IPS-20b (cell line): ENCODE measurements at regions not wholly inside any gene's neighbourhood (a gene's known extent, or its start where the extent isn't known, plus 50 kb on each side); places are given as distances from the start of the nearest gene placed in this dataset.

Experiments used
- H3K27ac ChIP-seq: one replicate; pipeline ENCODE4 v1.5.1; 2013; ENCODE audit warnings: low read length
- H3K27me3 ChIP-seq: 2 replicates; pipeline ENCODE4 v1.6.1; 2013; ENCODE audit warnings: mild to moderate bottlenecking, low read length, inconsistent platforms; ENCODE audit not compliant: insufficient read depth
- H3K36me3 ChIP-seq: 2 replicates; pipeline ENCODE4 v1.6.1; 2013; ENCODE audit warnings: low read depth, mild to moderate bottlenecking, inconsistent platforms, low read length, moderate library complexity; ENCODE audit not compliant: insufficient read depth
- H3K4me1 ChIP-seq: 2 replicates; pipeline ENCODE4 v1.6.1; 2013; ENCODE audit warnings: mild to moderate bottlenecking, control low read depth, inconsistent platforms, low read length, moderate library complexity; ENCODE audit not compliant: insufficient read depth
- H3K4me3 ChIP-seq: 2 replicates; pipeline ENCODE4 v1.5.1; 2013; ENCODE audit warnings: mild to moderate bottlenecking, low read length, inconsistent platforms
- H3K9ac ChIP-seq: 2 replicates; pipeline ENCODE4 v1.6.1; 2013; ENCODE audit warnings: low read depth, mild to moderate bottlenecking, inconsistent platforms, low read length, moderate library complexity
- H3K9me3 ChIP-seq: 2 replicates; pipeline ENCODE4 v1.6.1; 2013; ENCODE audit warnings: mild to moderate bottlenecking, low read depth, low read length, inconsistent platforms; ENCODE audit not compliant: insufficient read depth

- Histone ChIP-seq H3K4me1 (no peaks in the 10 kb centered on the region), H3K9me3 (no peaks in the 10 kb centered on the region), H3K36me3 (no peaks in the 10 kb centered on the region), H3K27me3 (no peaks in the 10 kb centered on the region), H3K9ac (no peak overlapping the region), H3K27ac (no peak overlapping the region), H3K4me3 (no peak overlapping the region)
These were observed 167.2 kb downstream of the TRIB2 start for GRCh38 chr2:12883906-12884305.

DNA sequence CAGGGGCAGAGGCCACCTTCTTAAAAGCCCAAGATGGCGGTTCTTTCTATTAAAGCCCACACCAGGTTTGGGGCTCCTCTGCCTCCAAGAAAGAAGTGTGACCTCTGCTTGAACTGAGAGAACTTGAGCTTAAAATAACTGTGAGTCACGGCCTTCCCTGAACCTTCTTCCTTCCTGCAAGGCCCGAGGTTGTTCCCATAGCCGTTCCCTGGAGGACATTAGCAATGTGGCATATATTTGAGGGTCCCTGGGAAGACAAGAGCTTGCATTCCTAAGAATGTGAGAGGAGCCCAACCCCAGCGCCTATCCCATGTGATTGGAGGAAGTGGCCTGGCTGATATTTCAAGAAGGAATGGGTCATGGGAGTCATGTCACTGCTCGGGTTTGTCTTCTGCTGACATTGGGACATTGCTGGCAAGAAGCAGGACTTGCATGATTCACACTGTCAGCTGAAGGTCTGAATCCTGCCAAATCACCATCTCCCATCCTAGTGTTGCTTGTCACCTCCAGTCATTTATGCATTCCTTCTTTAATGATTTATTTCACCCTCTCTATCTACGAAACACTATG, 168.1 kb downstream of the TRIB2 start:
- H3K27ac ChIP-seq, result no peak overlapping the region
- H3K4me1 ChIP-seq, result no peaks in the 10 kb centered on the region
- no peak overlapping the region for H3K4me3 ChIP-seq
- H3K36me3 ChIP-seq, result no peaks in the 10 kb centered on the region
- no peak overlapping the region for H3K9ac ChIP-seq
- H3K27me3 ChIP-seq, result no peaks in the 10 kb centered on the region
- H3K9me3 ChIP-seq, result no peaks in the 10 kb centered on the region

- H3K9ac ChIP-seq, result no peak overlapping the region
These were observed 173.3 kb downstream of the TRIB2 start for GRCh38 chr2:12890066-12890465.

DNA sequence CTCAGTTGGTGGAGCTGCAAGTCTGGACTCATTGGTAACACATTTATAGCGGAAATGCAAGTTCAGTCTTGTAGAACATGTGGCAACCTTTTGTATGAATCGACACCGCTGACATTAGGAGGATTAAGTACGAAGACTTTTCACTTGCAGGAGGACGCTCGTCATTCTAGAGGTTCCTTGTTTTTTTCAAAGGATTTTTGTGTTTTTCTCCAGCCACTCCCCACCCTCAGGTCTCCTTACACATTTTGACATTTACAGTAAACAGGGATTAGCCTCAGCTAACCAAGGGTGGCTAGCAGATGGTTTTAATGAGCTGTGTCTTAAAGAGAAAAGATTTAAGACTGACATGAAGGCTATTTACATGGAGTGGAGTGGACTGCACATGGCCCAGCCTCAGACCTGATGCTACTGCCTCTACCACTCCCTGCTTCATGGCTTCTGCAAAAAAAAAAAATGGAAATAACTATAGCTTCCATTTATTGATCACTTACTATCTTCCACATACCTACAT, 173.8 kb downstream of the TRIB2 start:
- no peaks in the 10 kb centered on the region for H3K36me3 ChIP-seq
- no peak overlapping the region for H3K27ac ChIP-seq
- H3K9ac ChIP-seq, result no peak overlapping the region
- H3K4me3 ChIP-seq, result no peak overlapping the region
- H3K4me1 ChIP-seq, result no peaks in the 10 kb centered on the region
- H3K9me3 ChIP-seq, result no peaks in the 10 kb centered on the region; the same call in 1 of the 2 replicates
- H3K27me3 ChIP-seq, result no peaks in the 10 kb centered on the region

More at GRCh38 chr2:12890066-12890465, 173.3 kb downstream of the TRIB2 start:
- H3K9me3 ChIP-seq, result no peaks in the 10 kb centered on the region; the same call in 1 of the 2 replicates
- no peak overlapping the region for H3K27ac ChIP-seq
- no peaks in the 10 kb centered on the region for H3K27me3 ChIP-seq
- no peak overlapping the region for H3K4me3 ChIP-seq
- H3K36me3 ChIP-seq, result no peaks in the 10 kb centered on the region
- H3K4me1 ChIP-seq, result no peaks in the 10 kb centered on the region

GRCh38 chr2:12895017-12895416, 178.3 kb downstream of the TRIB2 start:
- H3K4me3 ChIP-seq, result no peak overlapping the region
- H3K27me3 ChIP-seq, result no peaks in the 10 kb centered on the region
- H3K9me3 ChIP-seq, result no peaks in the 10 kb centered on the region; the same call in 1 of the 2 replicates
- H3K27ac ChIP-seq, result no peak overlapping the region
- H3K36me3 ChIP-seq, result no peaks in the 10 kb centered on the region
- H3K4me1 ChIP-seq, result no peaks in the 10 kb centered on the region
- no peak overlapping the region for H3K9ac ChIP-seq

DNA sequence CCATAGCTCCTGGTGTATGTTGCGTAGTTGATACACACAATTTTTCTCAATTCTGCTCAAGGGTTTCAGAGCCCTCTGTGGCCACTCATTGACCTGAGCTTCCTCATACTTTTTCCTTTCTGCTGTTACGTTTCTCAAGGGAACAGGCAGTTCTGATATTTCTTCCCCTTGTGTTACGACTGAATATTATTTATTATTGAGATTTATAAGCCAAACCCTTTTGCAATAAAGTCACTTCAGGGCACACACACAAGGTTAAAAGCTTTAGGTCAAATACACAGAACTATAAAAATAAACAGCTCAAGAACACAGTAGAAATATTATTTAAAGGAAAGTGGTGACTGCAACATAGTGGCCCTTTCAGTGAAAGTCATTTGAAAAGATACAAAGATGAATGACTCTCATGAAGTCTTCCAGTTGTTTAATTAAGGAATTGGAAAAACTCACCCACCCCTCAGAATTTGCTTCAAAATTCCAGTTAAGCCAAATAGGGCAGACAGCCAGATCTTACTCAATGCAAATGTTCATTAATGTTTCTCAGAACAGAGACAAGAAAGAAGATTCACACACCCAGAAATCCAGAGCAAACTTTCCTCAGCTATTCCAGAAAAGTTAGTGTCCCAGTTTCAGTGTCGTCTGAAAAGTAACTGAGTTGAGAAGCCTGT, 179.7 kb downstream of the TRIB2 start:
- no peak overlapping the region for H3K4me3 ChIP-seq
- no peak overlapping the region for H3K9ac ChIP-seq
- H3K9me3 ChIP-seq, result no peaks in the 10 kb centered on the region; the same call in 1 of the 2 replicates
- no peaks in the 10 kb centered on the region for H3K4me1 ChIP-seq
- H3K36me3 ChIP-seq, result no peaks in the 10 kb centered on the region
- no peaks in the 10 kb centered on the region for H3K27me3 ChIP-seq
- H3K27ac ChIP-seq, result no peak overlapping the region

GRCh38 chr2:12897181-12897580, 180.4 kb downstream of the TRIB2 start:
- Histone ChIP-seq H3K9ac (no peak overlapping the region), H3K4me3 (no peak overlapping the region), H3K36me3 (no peaks in the 10 kb centered on the region), H3K4me1 (no peaks in the 10 kb centered on the region), H3K27ac (no peak overlapping the region), H3K27me3 (no peaks in the 10 kb centered on the region), H3K9me3 (no peaks in the 10 kb centered on the region; the same call in 1 of the 2 replicates)

DNA sequence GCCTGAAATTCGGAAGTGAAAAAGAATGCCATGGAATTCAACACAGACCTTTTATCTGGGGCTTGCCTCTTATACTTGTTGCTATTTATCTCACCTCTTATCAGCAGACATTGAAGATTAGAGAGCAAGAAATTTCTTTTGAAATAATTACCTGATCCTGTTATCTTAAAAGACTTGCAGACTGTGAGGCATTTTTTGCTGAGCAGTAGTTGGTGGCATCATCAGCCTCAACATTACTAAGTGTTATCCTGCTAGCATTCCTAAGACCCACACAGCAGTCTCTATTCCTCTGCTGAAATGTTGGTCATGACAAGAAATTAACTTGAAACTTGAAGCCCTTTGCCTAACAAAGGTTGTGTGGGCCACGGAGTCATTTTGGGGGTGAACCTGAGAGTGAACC, 186.5 kb downstream of the TRIB2 start:
- no peaks in the 10 kb centered on the region for H3K4me1 ChIP-seq
- H3K9ac ChIP-seq, result no peak overlapping the region
- H3K27ac ChIP-seq, result no peak overlapping the region
- no peaks in the 10 kb centered on the region for H3K36me3 ChIP-seq
- H3K4me3 ChIP-seq, result no peak overlapping the region
- H3K9me3 ChIP-seq, result no peaks in the 10 kb centered on the region
- no peaks in the 10 kb centered on the region for H3K27me3 ChIP-seq

DNA sequence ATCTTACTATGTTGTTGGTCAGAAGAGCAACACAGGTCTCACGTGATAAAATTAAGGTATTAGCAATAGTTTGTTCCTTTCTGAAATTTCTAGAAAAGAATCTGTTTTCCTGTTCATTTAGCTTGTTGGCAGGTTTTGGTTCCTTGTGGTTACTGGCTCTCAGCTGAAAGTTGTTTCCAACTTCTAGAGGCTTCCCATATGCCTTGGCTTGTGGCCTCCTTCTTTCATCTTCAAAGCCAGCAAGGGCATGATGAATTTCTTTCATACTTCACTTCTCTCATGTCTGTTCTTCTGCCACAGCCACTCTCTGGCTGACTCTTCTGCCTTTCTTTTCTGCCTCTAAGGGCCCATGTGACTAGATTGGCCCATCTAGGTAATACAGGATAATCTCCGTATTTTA, 193.7 kb downstream of the TRIB2 start:
- Histone ChIP-seq H3K27me3 (no peaks in the 10 kb centered on the region), H3K4me1 (no peaks in the 10 kb centered on the region), H3K9me3 (no peaks in the 10 kb centered on the region), H3K27ac (no peak overlapping the region), H3K4me3 (no peak overlapping the region), H3K9ac (no peak overlapping the region), H3K36me3 (no peaks in the 10 kb centered on the region)

GRCh38 chr2:12915787-12916186, 199.1 kb downstream of the TRIB2 start:
- Histone ChIP-seq H3K36me3 (no peaks in the 10 kb centered on the region), H3K4me3 (no peak overlapping the region), H3K27me3 (no peaks in the 10 kb centered on the region), H3K9me3 (no peaks in the 10 kb centered on the region), H3K4me1 (no peaks in the 10 kb centered on the region), H3K27ac (no peak overlapping the region), H3K9ac (no peak overlapping the region)

GRCh38 chr2:12918138-12918834, 201.6 kb downstream of the TRIB2 start:
- Histone ChIP-seq H3K27me3 (no peaks in the 10 kb centered on the region), H3K9ac (no peak overlapping the region), H3K4me3 (no peak overlapping the region), H3K9me3 (no peaks in the 10 kb centered on the region), H3K27ac (no peak overlapping the region), H3K36me3 (no peaks in the 10 kb centered on the region), H3K4me1 (no peaks in the 10 kb centered on the region)
